ENCODE measurements at regions not wholly inside any gene's neighbourhood (a gene's known extent, or its start where the extent isn't known, plus 50 kb on each side); places are given as distances from the start of the nearest gene placed in this dataset.
A peak's percentile ranks its signal among the peaks of the same experiment; 100 is the strongest.

DNA sequence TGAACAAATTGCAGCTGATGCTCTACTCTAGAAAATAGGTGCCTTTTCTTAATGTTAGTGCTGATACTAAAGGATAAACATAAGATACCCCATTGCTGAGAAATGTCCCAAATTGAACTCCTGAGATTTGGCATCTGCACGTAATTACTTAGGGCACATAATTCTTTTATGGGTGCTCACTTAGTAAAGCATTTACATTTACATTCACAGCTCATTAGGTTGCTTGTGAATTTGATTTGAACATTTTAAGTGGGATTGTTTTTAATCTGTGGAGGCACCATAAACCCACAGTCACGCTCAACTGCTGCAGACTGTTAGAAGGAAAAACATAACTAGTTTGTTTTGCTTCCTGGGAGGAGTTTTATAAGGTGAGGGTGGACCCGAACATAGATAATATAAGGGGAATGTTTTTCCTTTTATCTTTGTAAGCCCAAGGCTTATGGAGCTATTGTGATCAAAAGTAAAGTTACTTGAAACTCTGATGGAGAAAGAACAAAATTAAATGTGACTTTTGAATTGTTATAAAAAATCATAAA lies 560.8 kb downstream of the REEP3 start:
- DNase-seq (ENCODE audit: low spot score), result no peak

- DNase-seq (ENCODE audit: low spot score), result no peak
These were observed 565.0 kb downstream of the REEP3 start for GRCh38 chr10:64086083-64086767.

DNA sequence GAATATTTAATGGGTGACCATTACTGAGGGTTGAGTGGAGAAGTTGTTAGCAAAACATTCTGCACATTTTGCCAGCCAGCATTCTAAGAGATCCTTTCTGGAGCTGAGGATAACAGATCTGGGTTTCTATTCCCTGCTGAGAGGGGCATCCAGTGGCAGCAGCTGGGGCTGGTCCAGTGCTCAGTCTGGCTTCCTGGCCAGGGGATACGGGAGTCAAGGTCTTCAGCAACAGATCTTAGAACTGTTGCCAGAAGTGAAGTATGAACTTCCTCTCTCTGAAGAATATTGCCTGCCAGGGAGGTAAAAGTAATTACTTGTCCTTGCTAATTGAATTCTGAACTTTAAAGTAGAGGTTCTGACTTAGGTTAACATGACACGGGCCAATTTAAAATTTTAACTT lies 568.4 kb downstream of the REEP3 start:
- DNase-seq (ENCODE audit: low spot score), result no peak

- DNase-seq (ENCODE audit: low spot score), result no peak
These were observed 569.7 kb downstream of the REEP3 start for GRCh38 chr10:64090865-64091264.

- DNase-seq (ENCODE audit: low spot score), result peak; percentile 5
These were observed 570.7 kb downstream of the REEP3 start for GRCh38 chr10:64091897-64092296.

- DNase-seq (ENCODE audit: low spot score), result no peak
These were observed 572.1 kb downstream of the REEP3 start for GRCh38 chr10:64093304-64093703.

GRCh38 chr10:64093946-64094535 lies 572.8 kb downstream of the REEP3 start:
- DNase-seq (ENCODE audit: low spot score), result no peak

GRCh38 chr10:64096941-64097340 lies 575.7 kb downstream of the REEP3 start:
- DNase-seq (ENCODE audit: low spot score), result no peak

GRCh38 chr10:64097391-64098122 lies 576.4 kb downstream of the REEP3 start:
- no peak for DNase-seq (ENCODE audit: low spot score)

DNA sequence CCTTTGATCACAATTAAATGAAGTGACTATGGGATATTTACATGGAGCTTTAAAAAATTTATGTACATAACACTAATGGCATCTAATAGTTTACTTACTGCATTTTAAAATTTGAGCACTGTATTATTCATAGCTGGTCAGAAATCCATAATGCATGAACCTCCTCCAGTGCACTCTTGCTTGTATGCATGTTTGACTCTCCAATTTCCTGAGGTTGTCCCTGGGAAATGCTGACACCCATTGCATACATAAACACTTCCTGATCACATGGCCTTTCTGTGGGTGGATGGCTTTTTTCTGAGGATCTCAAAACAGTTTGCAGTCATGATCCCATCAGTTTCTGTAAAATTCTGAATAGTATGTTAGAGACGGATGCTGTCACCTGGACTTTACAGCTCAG lies 577.8 kb downstream of the REEP3 start:
- no peak for DNase-seq (ENCODE audit: low spot score)

DNA sequence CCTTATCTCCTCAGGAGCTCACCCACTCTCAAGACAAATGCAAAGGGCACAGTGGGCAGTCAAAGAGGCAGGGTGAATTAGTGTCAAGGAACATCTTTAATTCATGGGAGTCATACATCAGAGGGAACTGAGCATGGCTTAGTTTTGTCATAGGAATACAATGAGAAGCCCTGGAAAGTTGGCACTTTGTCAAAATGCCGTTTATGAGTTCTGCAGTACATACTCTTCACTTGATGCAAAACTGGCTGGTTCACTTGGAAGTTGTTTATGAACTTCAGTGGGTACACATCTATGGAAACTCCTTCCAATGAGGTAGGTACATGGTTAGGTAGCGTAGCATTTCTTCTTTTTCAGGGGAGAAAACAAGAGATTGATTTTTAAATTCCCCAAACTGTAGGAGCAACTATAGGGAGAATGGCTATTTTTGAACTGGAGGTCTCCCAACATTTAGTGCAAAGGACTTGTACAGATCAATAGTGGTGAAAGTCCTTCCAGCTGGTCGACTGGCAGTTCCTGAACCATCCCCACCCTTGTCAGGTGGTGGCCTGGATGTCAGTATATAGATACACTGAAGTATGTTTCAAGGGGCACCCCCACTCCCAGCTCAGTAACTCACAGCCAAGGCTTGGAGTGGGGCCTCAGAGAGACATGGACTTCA lies 580.5 kb downstream of the REEP3 start:
- no peak for DNase-seq (ENCODE audit: low spot score)

DNA sequence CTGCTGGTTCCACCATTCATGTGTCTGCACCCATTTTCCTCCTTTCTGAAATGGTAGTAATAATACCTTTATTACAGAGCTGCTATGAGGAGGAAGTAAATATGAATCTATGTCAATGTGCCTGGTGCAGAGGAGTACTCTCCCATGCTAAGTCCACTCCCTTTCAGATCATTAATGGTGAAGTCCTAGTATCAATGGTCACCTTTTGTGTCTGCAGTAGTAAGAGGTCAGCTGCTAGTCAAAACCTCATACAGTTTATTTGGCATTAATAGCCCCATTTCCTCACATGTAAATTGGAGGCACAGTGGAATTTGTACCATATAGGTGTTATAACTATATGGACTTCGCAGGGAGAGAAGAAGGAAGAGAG lies 581.0 kb downstream of the REEP3 start:
- DNase-seq (ENCODE audit: low spot score), result no peak

DNA sequence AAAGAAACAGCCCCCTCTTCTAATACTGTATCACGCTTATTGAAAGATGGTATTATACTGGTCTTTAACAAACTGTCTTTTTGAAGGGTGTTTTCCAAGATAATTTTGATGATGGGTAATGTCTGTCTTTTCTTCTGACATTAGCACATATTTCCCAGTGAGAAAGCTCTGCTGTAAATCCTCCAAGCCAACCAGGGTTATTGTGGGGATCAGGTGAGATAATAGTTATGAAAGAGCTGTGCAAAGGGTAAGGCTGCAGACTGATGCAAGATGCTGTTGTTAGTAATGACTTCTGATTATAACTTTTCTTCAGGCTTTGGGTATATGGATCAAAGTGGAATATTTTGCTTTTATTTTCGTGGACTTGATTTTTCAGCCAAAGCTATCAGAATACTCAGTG lies 581.7 kb downstream of the REEP3 start:
- DNase-seq (ENCODE audit: low spot score), result no peak

- DNase-seq (ENCODE audit: low spot score), result no peak
These were observed 582.7 kb downstream of the REEP3 start for GRCh38 chr10:64103750-64104470.

DNA sequence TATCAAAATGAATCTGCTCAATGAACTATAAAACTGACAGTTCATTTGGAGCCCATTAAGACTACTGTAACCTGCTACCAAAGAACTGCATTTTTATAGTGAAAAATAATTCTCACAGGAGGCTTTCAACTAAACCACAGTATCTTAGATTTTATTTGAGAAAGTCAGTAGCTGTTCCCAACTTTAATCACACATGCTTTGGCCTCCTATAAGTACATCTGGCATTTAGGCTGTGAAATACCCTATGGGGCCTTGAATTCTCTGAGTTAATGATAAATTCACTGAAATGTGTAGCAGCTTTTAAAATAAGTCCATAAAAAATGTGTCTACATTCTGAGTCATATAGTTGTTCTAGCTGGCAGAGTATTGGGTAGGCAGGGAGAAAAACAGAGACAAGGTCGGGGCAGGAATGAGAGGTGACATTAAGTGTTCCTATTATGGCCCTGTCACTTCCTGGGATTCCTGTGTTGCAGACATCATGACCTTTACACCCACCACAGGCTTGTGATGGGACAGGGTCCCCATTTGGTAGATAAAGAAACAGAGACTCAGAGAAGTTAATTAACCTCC lies 588.8 kb downstream of the REEP3 start:
- no peak for DNase-seq (ENCODE audit: low spot score)

DNA sequence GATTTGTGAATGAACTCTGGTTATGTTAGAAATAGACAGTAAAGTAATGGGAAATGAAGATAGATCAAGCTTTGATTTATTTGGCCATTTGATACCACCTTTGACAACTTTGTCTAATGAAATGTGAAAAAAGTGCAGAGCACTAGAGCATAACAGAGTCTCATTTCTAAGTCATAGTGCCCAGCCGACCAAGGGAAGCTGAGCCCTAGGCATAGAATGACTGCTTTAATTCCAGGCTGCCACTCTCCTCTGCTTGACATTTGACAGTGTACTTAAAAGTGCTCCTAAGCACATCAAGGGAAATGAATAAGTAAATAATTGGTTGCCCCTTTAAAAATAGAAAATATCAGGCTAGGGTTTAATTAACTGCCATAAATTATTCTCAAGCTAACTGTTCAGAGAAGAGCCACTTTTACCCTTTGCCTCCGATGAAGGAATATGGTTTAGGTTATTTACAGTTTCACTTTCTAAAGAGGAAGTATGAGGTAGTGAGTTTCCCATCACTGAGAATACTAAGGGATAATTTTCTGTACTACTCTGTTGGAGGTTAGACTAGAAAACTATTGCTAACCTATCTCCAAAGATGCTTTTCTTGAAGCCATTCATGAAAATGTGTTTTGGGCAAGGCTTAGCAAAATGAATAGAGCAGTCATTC lies 591.6 kb downstream of the REEP3 start:
- DNase-seq (ENCODE audit: low spot score), result no peak

GRCh38 chr10:64113375-64113774 lies 592.2 kb downstream of the REEP3 start:
- DNase-seq (ENCODE audit: low spot score), result no peak

- no peak for DNase-seq (ENCODE audit: low spot score)
These were observed 592.6 kb downstream of the REEP3 start for GRCh38 chr10:64113792-64114191.

DNA sequence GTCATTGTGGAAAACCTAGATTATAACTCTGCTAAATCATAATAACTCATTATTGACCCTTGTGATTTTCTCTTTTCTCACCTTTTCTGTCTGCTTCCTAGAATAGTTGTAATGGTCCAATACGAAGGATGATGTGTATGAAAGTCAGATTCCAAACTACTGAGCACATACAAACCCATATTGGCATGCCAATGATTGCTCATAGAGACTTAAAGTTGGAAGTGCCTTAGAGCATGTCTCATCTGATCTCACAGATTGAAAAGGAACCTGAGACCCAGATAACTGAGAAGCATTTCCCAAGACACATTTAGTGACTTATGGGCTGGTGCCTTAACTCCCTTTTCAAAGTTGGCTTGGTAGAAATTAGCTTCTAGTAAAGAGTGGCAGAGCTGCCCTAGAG lies 594.3 kb downstream of the REEP3 start:
- no peak for DNase-seq (ENCODE audit: low spot score)

DNA sequence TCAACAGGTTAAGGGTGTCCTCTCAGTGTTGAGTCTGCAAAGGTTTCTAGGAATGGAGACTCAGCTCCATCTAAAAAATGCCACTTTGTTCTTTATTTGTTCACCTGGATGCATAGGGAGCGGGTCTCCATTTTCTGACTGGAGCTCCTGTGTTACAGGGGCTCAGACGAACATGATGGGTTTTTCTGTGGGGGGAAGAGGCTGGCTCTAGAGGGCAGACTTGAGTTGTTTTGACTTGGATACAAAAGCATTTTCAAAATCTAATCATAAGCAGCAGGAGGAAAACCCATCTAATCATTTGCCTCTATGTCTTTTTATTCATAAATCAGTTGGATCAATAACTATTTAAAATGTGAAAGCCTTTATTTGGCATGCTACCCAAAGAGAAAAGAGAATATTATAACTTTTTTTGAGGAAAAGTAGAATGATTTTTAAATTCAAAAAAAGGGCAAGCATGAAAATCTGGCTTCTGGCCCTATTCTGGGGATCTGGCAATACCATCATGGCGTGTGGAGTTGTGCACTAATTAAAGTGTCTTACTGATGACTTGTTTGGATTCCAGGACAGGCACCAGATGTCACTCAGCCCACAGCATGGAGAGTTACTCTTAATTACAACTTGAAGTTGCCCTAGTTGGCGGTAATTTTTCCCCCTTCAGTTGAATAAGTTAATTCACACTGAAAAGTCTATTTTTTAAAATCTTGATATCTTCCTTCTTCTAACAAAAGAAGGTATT lies 594.9 kb downstream of the REEP3 start:
- DNase-seq (ENCODE audit: low spot score), result peak; percentile 29
